ENCODE measurements at regions not wholly inside any gene's neighbourhood (a gene's known extent, or its start where the extent isn't known, plus 50 kb on each side); places are given as distances from the start of the nearest gene placed in this dataset.

DNA sequence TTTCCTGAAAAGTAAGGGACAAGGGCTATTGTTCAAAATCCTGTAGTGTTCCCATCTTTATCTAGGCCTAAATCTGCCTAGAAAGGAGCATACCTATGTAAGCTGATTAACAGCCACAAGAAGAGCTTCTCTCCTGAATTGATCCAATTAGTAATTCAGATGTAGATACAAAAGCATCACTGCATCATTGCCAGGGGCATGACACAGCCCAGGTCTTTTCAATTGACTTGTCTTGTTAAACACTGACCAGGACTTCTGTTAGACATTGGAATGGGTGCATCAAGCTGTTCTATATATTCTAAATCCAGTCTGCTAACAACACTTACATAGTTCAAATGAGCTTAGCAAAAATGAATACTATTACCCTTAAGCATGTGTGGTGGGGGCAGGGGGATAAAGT lies 589.2 kb downstream of the INHBA start:
- TF ChIP-seq, protein P1, sequence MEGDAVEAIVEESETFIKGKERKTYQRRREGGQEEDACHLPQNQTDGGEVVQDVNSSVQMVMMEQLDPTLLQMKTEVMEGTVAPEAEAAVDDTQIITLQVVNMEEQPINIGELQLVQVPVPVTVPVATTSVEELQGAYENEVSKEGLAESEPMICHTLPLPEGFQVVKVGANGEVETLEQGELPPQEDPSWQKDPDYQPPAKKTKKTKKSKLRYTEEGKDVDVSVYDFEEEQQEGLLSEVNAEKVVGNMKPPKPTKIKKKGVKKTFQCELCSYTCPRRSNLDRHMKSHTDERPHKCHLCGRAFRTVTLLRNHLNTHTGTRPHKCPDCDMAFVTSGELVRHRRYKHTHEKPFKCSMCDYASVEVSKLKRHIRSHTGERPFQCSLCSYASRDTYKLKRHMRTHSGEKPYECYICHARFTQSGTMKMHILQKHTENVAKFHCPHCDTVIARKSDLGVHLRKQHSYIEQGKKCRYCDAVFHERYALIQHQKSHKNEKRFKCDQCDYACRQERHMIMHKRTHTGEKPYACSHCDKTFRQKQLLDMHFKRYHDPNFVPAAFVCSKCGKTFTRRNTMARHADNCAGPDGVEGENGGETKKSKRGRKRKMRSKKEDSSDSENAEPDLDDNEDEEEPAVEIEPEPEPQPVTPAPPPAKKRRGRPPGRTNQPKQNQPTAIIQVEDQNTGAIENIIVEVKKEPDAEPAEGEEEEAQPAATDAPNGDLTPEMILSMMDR (conservative IDR thresholded peaks at IDR 0.05; ENCODE audit: low read length) = no peak
- TF ChIP-seq EZH2phosphoT487 (IDR thresholded peaks at IDR 0.05; ENCODE audit: borderline replicate concordance) = no peak
